Tibial nerve (tissue), 4 donors: ENCODE measurements at regions not wholly inside any gene's neighbourhood (a gene's known extent, or its start where the extent isn't known, plus 50 kb on each side); places are given as distances from the start of the nearest gene placed in this dataset.

Experiments used
- DNase-seq, 2 donors: peaks; one replicate each; pipeline ENCODE4 v3.0.0-alpha.2; 2019; ENCODE audit warnings: low spot score in 2 of 2
- H3K27ac ChIP-seq, 4 donors: fragments of 200-600 bp; sonication (generic) in 3 of 4; one replicate each; pipeline ENCODE4 v1.5.1; 2017 to 2019; ENCODE audit warnings: mild to moderate bottlenecking in 1 of 4
- H3K27me3 ChIP-seq, 2 donors: fragments of 200-600 bp; sonication (generic) in 1 of 2; one replicate each; pipeline versions ENCODE4 v1.5.1 to v1.6.0; 2017 to 2019
- H3K36me3 ChIP-seq, 3 donors: fragments of 200-600 bp; sonication (generic); one replicate each; pipeline ENCODE4 v1.5.1; 2018 to 2019
- H3K4me1 ChIP-seq, 4 donors: fragments of 200-600 bp; sonication (generic) in 3 of 4; one replicate each; pipeline ENCODE4 v1.5.1; 2017 to 2019
- H3K4me3 ChIP-seq, 4 donors: fragments of 200-600 bp; sonication (generic) in 3 of 4; one replicate each; pipeline ENCODE4 v1.5.1; 2017 to 2019; ENCODE audit warnings: mild to moderate bottlenecking in 1 of 4, moderate library complexity in 1 of 4
- H3K9me3 ChIP-seq, 4 donors: fragments of 200-600 bp; sonication (generic) in 3 of 4; one replicate each; pipeline ENCODE4 v1.5.1; 2017 to 2019
- EP300 ChIP-seq, 2 donors: sonication (generic); formaldehyde crosslinking; IDR thresholded peaks; one replicate each; pipeline ENCODE4 v1.6.1; 2017; ENCODE audit warnings: antibody characterized with exemption in 2 of 2, mild to moderate bottlenecking in 1 of 2
- POLR2A ChIP-seq, 2 donors: fragments of 450-650 bp; IDR thresholded peaks; one replicate each; pipeline ENCODE4 v1.6.1; 2017; ENCODE audit warnings: antibody characterized with exemption in 2 of 2, mild to moderate bottlenecking in 2 of 2, moderate library complexity in 2 of 2
- WGBS, 2 donors: methylation state at CpG; one replicate each; pipeline ENCODE4 v1.1.5; 2018; 5-methylcytosine and 5-hydroxymethylcytosine counted together
- TF ChIP-seq, protein P1 (sequence below), 5 experiments: fragments of 200-600 bp in 3 of 5; fragments of 450-650 bp in 2 of 5; sonication (generic) in 3 of 5; IDR thresholded peaks; one replicate each; pipeline ENCODE4 v1.5.1; 2016 to 2019; ENCODE audit warnings: antibody characterized with exemption in 5 of 5, mild to moderate bottlenecking in 3 of 5, moderate library complexity in 2 of 5

DNA sequence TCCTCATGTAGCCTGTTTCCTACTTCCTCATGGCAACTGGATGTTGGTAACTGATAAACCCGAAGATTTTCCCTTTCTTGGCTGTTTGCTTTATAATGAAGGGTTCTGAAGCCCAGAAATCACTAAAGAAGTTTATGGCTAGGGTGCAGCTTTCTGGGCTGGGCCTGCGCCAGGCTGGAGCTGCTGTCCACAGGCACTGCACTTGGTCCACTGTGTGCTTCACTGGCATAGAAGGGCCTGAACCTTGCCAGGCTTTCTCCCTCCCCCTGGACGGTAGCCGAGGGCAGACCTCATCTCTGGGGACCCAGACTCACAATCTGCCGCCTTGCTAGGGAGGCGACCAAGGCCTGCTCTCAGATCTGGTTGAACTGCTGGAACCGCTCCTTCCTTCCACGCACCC lies 133.3 kb upstream of the SPRED2 start:
- no peak overlapping the region for H3K4me3 ChIP-seq
- H3K27ac ChIP-seq: no peak overlapping the region
- no peaks in the 10 kb centered on the region for H3K9me3 ChIP-seq
- H3K4me1 ChIP-seq: no peaks in the 10 kb centered on the region
- no peaks in the 10 kb centered on the region for H3K36me3 ChIP-seq
- 79 to 86% methylated on average over 8 of the region's 8 CpGs for WGBS, 2 donors
- H3K27me3 ChIP-seq: no peaks in the 10 kb centered on the region
- DNase-seq: no peak
- TF ChIP-seq, protein P1, sequence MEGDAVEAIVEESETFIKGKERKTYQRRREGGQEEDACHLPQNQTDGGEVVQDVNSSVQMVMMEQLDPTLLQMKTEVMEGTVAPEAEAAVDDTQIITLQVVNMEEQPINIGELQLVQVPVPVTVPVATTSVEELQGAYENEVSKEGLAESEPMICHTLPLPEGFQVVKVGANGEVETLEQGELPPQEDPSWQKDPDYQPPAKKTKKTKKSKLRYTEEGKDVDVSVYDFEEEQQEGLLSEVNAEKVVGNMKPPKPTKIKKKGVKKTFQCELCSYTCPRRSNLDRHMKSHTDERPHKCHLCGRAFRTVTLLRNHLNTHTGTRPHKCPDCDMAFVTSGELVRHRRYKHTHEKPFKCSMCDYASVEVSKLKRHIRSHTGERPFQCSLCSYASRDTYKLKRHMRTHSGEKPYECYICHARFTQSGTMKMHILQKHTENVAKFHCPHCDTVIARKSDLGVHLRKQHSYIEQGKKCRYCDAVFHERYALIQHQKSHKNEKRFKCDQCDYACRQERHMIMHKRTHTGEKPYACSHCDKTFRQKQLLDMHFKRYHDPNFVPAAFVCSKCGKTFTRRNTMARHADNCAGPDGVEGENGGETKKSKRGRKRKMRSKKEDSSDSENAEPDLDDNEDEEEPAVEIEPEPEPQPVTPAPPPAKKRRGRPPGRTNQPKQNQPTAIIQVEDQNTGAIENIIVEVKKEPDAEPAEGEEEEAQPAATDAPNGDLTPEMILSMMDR (IDR thresholded peaks at IDR 0.05): no peak
- no peak for TF ChIP-seq EP300 (IDR thresholded peaks at IDR 0.05)
- no peak for TF ChIP-seq POLR2A (IDR thresholded peaks at IDR 0.05)

DNA sequence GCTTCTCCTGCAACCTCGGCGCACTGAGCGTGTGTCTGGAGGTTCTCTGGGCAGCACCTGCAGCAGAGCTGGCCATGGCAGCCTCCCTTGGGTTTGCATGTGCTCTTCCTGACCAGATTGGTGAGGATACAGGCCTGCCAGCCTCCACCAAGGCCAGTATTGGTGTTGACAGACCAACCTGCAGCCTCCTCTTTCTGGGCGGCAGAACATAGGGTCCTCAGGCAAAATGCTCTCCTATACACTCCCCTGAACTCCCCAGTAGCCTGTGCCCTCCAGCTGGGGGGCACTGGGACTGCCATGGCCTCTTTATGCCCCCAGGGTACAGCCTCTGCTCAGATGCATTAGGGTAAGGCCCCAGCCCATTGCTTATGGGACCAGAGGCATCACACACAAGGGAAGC lies 131.9 kb upstream of the SPRED2 start:
- Histone ChIP-seq H3K9me3 (no peaks in the 10 kb centered on the region), H3K27me3 (no peaks in the 10 kb centered on the region)
- DNase-seq: no peak

DNA sequence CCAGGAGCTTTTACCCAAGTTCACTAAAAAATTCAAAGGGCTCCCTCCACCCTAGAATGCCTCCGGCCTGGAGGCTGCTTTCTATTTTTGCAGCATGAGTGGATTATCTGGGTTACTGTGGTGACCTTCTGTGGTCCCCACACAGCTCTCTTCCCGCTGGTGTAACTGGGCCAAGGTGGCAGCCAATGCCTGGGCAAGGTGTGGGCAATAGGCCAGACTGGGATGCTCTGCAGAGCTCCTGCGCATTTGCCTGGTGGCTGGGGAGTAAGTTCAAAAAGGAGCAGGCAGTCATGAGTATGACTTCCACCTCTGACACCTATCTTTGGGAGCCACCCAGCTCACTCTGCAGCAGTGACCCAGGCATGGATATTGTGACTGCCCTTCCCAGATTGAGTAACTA lies 130.5 kb upstream of the SPRED2 start:
- 81% methylated on average over 3 of the region's 3 CpGs for WGBS, 2 donors
- TF ChIP-seq, protein P1 (IDR thresholded peaks at IDR 0.05): no peak
- TF ChIP-seq EP300 (IDR thresholded peaks at IDR 0.05): no peak
- TF ChIP-seq POLR2A (IDR thresholded peaks at IDR 0.05): no peak
- DNase-seq: no peak

More for the DNA sequence above, 131.9 kb upstream of the SPRED2 start:
- Histone ChIP-seq H3K4me3 (no peak overlapping the region), H3K4me1 (no peaks in the 10 kb centered on the region), H3K36me3 (no peaks in the 10 kb centered on the region), H3K27ac (no peak overlapping the region)
- TF ChIP-seq EP300 (IDR thresholded peaks at IDR 0.05): no peak
- TF ChIP-seq POLR2A (IDR thresholded peaks at IDR 0.05): no peak
- TF ChIP-seq, protein P1 (IDR thresholded peaks at IDR 0.05): no peak
- WGBS, 2 donors: 83 to 100% methylated on average over 1 to 4 of the region's 4 CpGs

DNA sequence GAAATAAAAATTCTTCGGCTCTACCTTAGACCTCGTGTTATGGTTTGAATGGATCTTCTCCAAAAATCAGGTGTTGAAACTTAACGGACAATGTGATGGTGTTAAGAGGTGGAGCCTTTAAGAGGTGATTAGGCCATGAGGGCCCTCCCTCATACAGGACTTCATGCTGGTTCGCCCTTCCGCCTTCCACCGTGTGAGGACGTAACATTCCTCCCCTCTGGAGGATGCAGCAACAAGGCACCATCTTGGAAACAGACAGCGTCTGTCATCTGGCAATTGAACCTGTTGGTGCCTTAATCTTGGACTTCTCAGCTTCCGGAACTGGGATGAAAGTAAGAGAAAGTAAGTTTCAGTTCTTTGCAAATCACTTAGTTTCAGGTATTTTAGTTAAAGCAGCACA lies 126.3 kb upstream of the SPRED2 start:
- WGBS, 2 donors: 66 to 80% methylated on average over 9 of the region's 9 CpGs

More for the DNA sequence above, 130.5 kb upstream of the SPRED2 start:
- Histone ChIP-seq H3K27ac (no peak overlapping the region), H3K4me3 (no peak overlapping the region), H3K4me1 (no peaks in the 10 kb centered on the region), H3K9me3 (no peaks in the 10 kb centered on the region), H3K36me3 (no peaks in the 10 kb centered on the region), H3K27me3 (no peaks in the 10 kb centered on the region)

More for the DNA sequence above, 126.3 kb upstream of the SPRED2 start:
- Histone ChIP-seq H3K27me3 (no peaks in the 10 kb centered on the region), H3K27ac (no peak overlapping the region), H3K36me3 (no peaks in the 10 kb centered on the region), H3K9me3 (no peaks in the 10 kb centered on the region), H3K4me3 (no peak overlapping the region), H3K4me1 (peaks cover 0 to under 1% (median under 1%) of the 10 kb centered on the region in 4 donors)
- no peak for DNase-seq
- no peak for TF ChIP-seq POLR2A (IDR thresholded peaks at IDR 0.05)
- TF ChIP-seq, protein P1 (IDR thresholded peaks at IDR 0.05): no peak
- TF ChIP-seq EP300 (IDR thresholded peaks at IDR 0.05): no peak
